GM23338 (cell line): ENCODE measurements at regions not wholly inside any gene's neighbourhood (a gene's known extent, or its start where the extent isn't known, plus 50 kb on each side); places are given as distances from the start of the nearest gene placed in this dataset.

Experiments used
- CTCF ChIP-seq, 2 experiments: fragments of 200-600 bp in 1 of 2; sonication (generic) in 1 of 2; conservative IDR thresholded peaks; 2 replicates each; pipeline versions ENCODE4 v1.5.1 to v1.6.1; 2016 to 2017; ENCODE audit warnings: antibody characterized with exemption in 2 of 2, low read depth in 2 of 2, mild to moderate bottlenecking in 2 of 2, moderate library complexity in 1 of 2
- EZH2 ChIP-seq: fragments of 200-600 bp; sonication (generic); IDR thresholded peaks from one replicate; pipeline ENCODE4 v1.8.0; 2017; ENCODE audit warnings: antibody characterized with exemption, mild to moderate bottlenecking, low read depth; ENCODE audit not compliant: unreplicated experiment
- JUNB ChIP-seq: IDR thresholded peaks from one replicate; pipeline ENCODE4 v1.6.1; 2016; ENCODE audit warnings: antibody characterized with exemption; ENCODE audit not compliant: unreplicated experiment
- POLR2AphosphoS5 ChIP-seq: IDR thresholded peaks from 2 replicates; pipeline ENCODE4 v1.6.1; 2016; ENCODE audit warnings: antibody characterized with exemption, low read depth

- TF ChIP-seq CTCF (conservative IDR thresholded peaks at IDR 0.05; ENCODE audit: low read depth in 2 of 2) = no peak
- no peak for TF ChIP-seq EZH2
- TF ChIP-seq POLR2AphosphoS5 = no peak
- no peak for TF ChIP-seq JUNB
These were observed 52.6 kb upstream of the SMAD6 start for GRCh38 chr15:66649235-66649984.
